A549 (cell line): ENCODE measurements at regions not wholly inside any gene's neighbourhood (a gene's known extent, or its start where the extent isn't known, plus 50 kb on each side); places are given as distances from the start of the nearest gene placed in this dataset.

Source experiments
- ATOH8 ChIP-seq: fragments of 250-450 bp; sonication (Bioruptor Pico); IDR thresholded peaks from 2 replicates; pipeline ENCODE4 v1.5.0; 2020; ENCODE audit warnings: low read depth, mild to moderate bottlenecking, moderate library complexity
- EP300 ChIP-seq, 2 experiments: fragments of >200 bp; sonication (Bioruptor Twin); formaldehyde crosslinking; IDR thresholded peaks; 2 replicates in 1 of 2; 3 replicates in 1 of 2; pipeline ENCODE4 v1.6.1; 2016 to 2017
- HDAC2 ChIP-seq: fragments of 200-600 bp; sonication (generic); IDR thresholded peaks from 2 replicates; pipeline ENCODE4 v1.6.1; 2016
- HOXB13 ChIP-seq: fragments of 250-450 bp; sonication (Bioruptor Pico); IDR thresholded peaks from 2 replicates; pipeline ENCODE4 v1.5.0; 2020; ENCODE audit warnings: low read depth, mild to moderate bottlenecking, moderate library complexity
- HOXB5 ChIP-seq: fragments of 250-450 bp; sonication (Bioruptor Pico); IDR thresholded peaks from 2 replicates; pipeline ENCODE4 v1.5.0; 2020; ENCODE audit warnings: mild to moderate bottlenecking, moderate library complexity
- JUNB ChIP-seq: fragments of >200 bp; sonication (Bioruptor Twin); formaldehyde crosslinking; IDR thresholded peaks from 2 replicates; pipeline ENCODE4 v1.6.1; 2016
- KDM1A ChIP-seq: fragments of 200-600 bp; sonication (generic); IDR thresholded peaks from 2 replicates; pipeline ENCODE4 v1.6.1; 2016; ENCODE audit warnings: low read depth, mild to moderate bottlenecking
- MAFK ChIP-seq: fragments of 450-650 bp; IDR thresholded peaks from 2 replicates; pipeline ENCODE4 v1.6.1; 2014; ENCODE audit not compliant: partially characterized antibody
- MYC ChIP-seq: IDR thresholded peaks from 2 replicates; pipeline ENCODE4 v1.6.1; 2012; ENCODE audit warnings: mild to moderate bottlenecking, inconsistent platforms, low read length, improper control_type of control experiment, borderline replicate concordance
- NR3C1 ChIP-seq: fragments of >200 bp; sonication (Bioruptor Twin); formaldehyde crosslinking; IDR thresholded peaks from 3 replicates; pipeline ENCODE4 v1.6.1; 2017
- POLR2A ChIP-seq: IDR thresholded peaks from 2 replicates; pipeline ENCODE4 v1.6.1; 2012; ENCODE audit warnings: mild to moderate bottlenecking, low read length
- RCOR1 ChIP-seq: fragments of 150-350 bp; IDR thresholded peaks from 2 replicates; pipeline ENCODE4 v1.6.1; 2014; ENCODE audit warnings: antibody characterized with exemption, low read length, low read depth
- REST ChIP-seq: fragments of 200-600 bp; sonication (generic); IDR thresholded peaks from 2 replicates; pipeline ENCODE4 v1.6.1; 2016; ENCODE audit warnings: antibody characterized with exemption, mild to moderate bottlenecking, moderate library complexity
- TF ChIP-seq, protein P1 (sequence below): fragments of >200 bp; sonication (Bioruptor Twin); formaldehyde crosslinking; IDR thresholded peaks from 3 replicates; pipeline ENCODE4 v1.5.1; 2016

GRCh38 chr12:59845293-59845692 is 249.5 kb downstream of the SLC16A7 start:
- TF ChIP-seq, protein P1, sequence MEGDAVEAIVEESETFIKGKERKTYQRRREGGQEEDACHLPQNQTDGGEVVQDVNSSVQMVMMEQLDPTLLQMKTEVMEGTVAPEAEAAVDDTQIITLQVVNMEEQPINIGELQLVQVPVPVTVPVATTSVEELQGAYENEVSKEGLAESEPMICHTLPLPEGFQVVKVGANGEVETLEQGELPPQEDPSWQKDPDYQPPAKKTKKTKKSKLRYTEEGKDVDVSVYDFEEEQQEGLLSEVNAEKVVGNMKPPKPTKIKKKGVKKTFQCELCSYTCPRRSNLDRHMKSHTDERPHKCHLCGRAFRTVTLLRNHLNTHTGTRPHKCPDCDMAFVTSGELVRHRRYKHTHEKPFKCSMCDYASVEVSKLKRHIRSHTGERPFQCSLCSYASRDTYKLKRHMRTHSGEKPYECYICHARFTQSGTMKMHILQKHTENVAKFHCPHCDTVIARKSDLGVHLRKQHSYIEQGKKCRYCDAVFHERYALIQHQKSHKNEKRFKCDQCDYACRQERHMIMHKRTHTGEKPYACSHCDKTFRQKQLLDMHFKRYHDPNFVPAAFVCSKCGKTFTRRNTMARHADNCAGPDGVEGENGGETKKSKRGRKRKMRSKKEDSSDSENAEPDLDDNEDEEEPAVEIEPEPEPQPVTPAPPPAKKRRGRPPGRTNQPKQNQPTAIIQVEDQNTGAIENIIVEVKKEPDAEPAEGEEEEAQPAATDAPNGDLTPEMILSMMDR: no peak
- TF ChIP-seq KDM1A (no peak), HDAC2 (no peak), MAFK (no peak), EP300 (IDR thresholded peaks at IDR 0.05) (no peak), NR3C1 (no peak), REST (no peak), JUNB (no peak), POLR2A (no peak), HOXB13 (CRISPR knock-in tag) (no peak), RCOR1 (no peak), ATOH8 (CRISPR knock-in tag) (no peak), HOXB5 (no peak), MYC (no peak)
